ENCODE measurements at regions not wholly inside any gene's neighbourhood (a gene's known extent, or its start where the extent isn't known, plus 50 kb on each side); places are given as distances from the start of the nearest gene placed in this dataset.

GRCh38 chr2:82279367-82279766, 1974.8 kb upstream of the LRRTM1 start:
- in situ Hi-C loops (cut with MboI) (no loop called here), intact Hi-C loops (cut with micrococcal nuclease) (no loop called here)
- ATAC-seq (no peak), DNase-seq (ENCODE audit: extremely low read depth in 1 of 4, low spot score in 3 of 4) (no peak), FAIRE-seq (no peak)
- Histone ChIP-seq H3K27me3 (ENCODE audit: control insufficient read depth in 2 of 2, insufficient read depth in 2 of 2, low read length in 2 of 2) (no peaks in the 10 kb centered on the region), H3K9me1 (ENCODE audit: control insufficient read depth, insufficient read depth, low read length) (no peaks in the 10 kb centered on the region), H3K9ac (ENCODE audit: insufficient read depth in 1 of 2, low read depth in 2 of 2, low read length in 2 of 2) (no peak overlapping the region), H4K20me1 (replicated peaks; ENCODE audit: control insufficient read depth, insufficient read depth, low read length) (no peaks in the 10 kb centered on the region), H3K27ac (ENCODE audit: extremely low read depth, low read depth, low read length) (no peak overlapping the region), H3K79me2 (ENCODE audit: control insufficient read depth, insufficient read depth, low read length) (no peaks in the 10 kb centered on the region), H3K4me3 (no peak overlapping the region), H3K9me3 (replicated peaks; ENCODE audit: control insufficient read depth, insufficient read depth, low read depth, low read length) (no peaks in the 10 kb centered on the region), H2AFZ (ENCODE audit: low read depth, low read length) (no peak overlapping the region), H3K4me1 (replicated peaks in 1 of 2; ENCODE audit: control insufficient read depth in 2 of 2, insufficient read depth in 2 of 2, low read length in 2 of 2) (no peaks in the 10 kb centered on the region), H3K4me2 (ENCODE audit: insufficient read depth, low read length) (no peak overlapping the region), H3K36me3 (ENCODE audit: control insufficient read depth, insufficient read depth, low read length) (no peaks in the 10 kb centered on the region)
- no TSS peak for BruUV-seq (replicated peaks)
- WGBS (ENCODE audit: insufficient coverage, low coverage, missing lambda C conversion rate), result 0% methylated on average over 1 of the region's 1 CpG
- TF ChIP-seq CEBPZ (IDR thresholded peaks at IDR 0.05; ENCODE audit: borderline replicate concordance, low read depth, low read length) (no peak), OTX1 (CRISPR knock-in tag; IDR thresholded peaks at IDR 0.05) (no peak), GABPB1 (CRISPR knock-in tag; IDR thresholded peaks at IDR 0.05) (no peak), MITF (IDR thresholded peaks at IDR 0.05) (no peak), NELFE (IDR thresholded peaks at IDR 0.05; ENCODE audit: insufficient read depth, insufficient read length) (no peak), TFE3 (CRISPR knock-in tag; IDR thresholded peaks at IDR 0.05) (no peak), ZNF57 (CRISPR knock-in tag; IDR thresholded peaks at IDR 0.05) (no peak), SMC3 (conservative IDR thresholded peaks at IDR 0.05; ENCODE audit: insufficient read depth, low read depth, low read length) (no peak), ZBTB7A (IDR thresholded peaks at IDR 0.05; ENCODE audit: borderline replicate concordance, control insufficient read depth, low read depth, low read length) (no peak), DDX20 (tag; IDR thresholded peaks at IDR 0.05; ENCODE audit: low read depth) (no peak), PHF21A (IDR thresholded peaks at IDR 0.05; ENCODE audit: borderline replicate concordance, low read depth) (no peak)
- POLR2A ChIA-PET, result no interaction called here
- CTCF ChIA-PET (ENCODE audit: low intra/inter-chr PET ratio), result no interaction called here
